GM18502 (cell line): ENCODE measurements at regions not wholly inside any gene's neighbourhood (a gene's known extent, or its start where the extent isn't known, plus 50 kb on each side); places are given as distances from the start of the nearest gene placed in this dataset.

Source experiments
- ATAC-seq: cut with Tn5 transposase; IDR thresholded peaks from one replicate; pipeline ENCODE4 v1.9.1; 2021; ENCODE audit warnings: mild to moderate bottlenecking; ENCODE audit not compliant: unreplicated experiment, poor library complexity

DNA sequence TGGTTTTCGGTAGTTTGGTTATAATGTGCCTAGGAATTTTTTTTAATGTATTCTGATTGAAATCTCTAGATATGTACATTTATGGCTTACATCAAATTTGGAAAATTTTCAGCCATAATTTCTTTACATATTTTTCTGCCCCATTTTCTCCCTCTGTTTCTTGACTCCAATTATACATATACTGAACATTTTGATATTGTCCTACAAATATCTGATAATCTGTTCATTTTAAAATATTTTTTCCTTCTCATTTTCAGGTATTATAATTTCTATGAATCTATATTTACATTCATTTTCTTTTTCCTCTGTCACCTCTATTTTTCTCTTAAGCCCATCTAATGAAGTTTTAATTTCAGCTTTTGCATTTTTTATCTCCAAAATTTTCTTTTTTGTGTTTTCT lies 82.7 kb upstream of the TMLHE start:
- no peak for ATAC-seq

DNA sequence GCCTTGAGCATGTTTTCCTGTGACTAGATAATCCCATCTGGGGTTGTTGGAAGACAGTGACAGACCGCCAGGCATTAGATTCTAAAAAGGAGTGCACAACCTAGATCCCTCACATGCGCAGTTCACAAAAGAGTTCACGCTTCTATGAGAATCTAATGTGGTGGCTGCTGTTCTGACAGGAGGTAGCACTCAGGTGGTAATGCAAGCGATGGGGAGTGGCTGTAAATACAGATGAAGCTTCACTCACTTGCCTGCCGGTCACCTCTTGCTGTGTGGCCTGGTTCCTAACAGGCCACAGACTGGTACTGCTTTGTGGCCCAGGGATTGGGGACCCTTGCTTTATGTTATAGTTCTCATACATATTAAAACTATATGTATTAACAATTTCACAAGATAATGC lies 81.9 kb upstream of the TMLHE start:
- ATAC-seq, result no peak

DNA sequence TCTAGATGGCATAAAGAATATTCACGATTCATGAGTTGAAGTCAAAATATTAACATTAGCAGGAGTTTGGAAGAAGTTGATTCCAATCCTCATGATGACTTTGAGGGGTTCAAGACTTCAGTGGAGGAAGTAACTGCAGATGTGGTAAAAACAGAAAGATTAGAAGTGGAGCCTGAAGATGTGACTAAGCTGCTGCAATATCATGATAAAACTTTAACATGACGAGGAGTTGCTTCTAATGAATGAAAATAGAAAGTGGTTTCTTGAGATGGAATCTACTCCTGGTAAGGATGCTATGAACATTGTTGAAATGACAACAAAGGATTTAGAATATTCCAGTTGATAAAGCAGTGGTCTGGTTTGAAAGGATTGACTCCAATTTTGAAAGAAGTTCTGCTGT lies 70.1 kb upstream of the TMLHE start:
- ATAC-seq, result no peak

DNA sequence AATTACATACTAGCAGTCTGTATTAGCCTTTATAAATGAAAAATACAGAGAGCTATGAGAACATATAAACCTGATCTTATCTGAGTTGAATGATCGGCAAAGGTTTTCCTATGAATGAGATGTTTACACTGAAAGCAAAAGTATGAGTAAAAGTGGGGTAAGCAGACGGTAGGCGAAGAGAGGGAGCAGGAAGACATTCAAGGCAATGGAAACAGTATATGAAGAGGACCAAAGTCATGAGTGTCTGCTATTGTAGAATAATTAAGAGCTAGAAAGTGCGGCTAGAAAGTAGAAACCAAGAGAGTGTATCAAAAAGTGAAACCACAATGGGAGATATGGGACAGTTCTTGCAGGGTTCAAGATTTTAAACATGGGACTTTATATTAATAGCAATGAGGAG lies 67.0 kb upstream of the TMLHE start:
- ATAC-seq, result no peak

DNA sequence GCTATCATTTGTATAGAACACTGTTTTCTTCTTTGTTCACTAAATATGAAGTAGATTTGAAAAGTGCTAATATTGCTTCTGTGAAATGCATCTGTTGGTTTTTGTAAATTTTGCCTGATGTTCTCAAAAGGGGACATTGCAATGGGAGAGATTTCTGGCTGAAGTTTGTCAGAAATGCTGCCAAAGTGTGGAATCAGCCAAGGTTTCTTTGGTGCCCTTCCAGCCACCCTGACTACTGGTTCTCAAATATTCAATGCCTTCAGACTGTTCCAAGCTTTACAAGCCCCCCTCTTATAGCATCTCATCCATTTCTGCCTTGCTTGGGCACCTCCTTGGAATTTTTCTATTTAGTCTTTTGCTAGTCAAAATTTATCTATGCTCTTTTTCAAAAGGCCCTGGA lies 60.6 kb upstream of the TMLHE start:
- ATAC-seq, result no peak

DNA sequence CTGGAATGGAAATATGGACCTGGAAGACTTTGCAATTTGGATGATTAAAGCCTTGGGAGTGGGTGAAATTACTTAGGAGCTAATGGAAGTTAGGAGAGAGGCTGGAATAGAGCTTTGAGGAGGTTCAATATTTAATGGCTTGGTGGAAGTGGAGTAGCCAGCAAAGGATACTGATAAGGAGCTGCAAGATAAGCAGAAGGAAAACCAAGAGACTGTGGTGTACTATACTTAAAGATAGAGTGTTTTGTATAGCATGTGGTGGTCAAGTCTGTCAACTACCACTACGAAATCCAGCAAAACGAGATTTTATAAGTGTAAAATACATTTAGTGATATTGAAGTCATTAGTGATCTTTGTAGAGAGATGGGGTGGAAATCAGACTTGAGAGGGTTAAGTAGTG lies 54.0 kb upstream of the TMLHE start:
- ATAC-seq, result no peak
